NCI-H748 (cell line): ENCODE measurements at regions not wholly inside any gene's neighbourhood (a gene's known extent, or its start where the extent isn't known, plus 50 kb on each side); places are given as distances from the start of the nearest gene placed in this dataset.
"Not testable (repeated sequence)": the region's sequence is repeated elsewhere in the genome, so short reads cannot be mapped to it uniquely, and the experiment has no call there.

Experiments
- DNase-seq: peaks from one replicate; lab custom pipeline; 2025; ENCODE audit not compliant: unreplicated experiment; lab: John Stamatoyannopoulos, UW

DNA sequence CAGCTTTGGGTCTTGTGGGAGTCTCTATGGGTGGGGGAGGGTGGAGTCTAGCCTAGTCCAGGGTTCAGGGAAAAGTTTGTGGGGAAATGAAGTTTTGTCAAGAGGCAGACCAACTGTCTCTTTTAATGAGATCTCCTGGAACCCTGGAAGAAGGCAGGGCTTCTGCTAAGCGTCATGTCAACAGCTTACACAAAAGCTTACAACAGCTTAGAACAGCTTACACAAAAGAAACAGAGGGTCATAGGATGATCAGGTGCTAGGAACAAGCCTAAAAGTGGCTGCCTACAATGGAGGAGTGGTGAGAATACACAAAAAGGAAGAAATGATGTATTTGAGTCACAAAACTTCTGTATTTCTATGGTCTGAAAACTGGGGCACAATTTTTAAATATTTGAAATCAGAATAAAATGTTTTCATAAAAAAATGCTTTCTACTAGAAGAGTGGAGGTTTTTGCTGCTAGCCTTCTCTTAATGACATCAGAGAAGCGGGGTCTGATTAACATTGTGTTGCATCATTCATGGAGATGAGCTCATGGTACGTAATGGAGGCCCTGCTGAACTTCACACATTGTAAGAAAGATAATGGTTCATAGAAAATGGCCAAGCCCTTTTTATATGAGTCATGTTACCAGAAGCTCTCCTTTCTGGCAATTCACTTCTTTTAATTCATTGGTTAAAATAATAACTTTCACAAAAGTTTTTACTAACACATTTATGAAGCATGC, 351.0 kb downstream of the PIK3C3 start:
- no peak for DNase-seq

DNA sequence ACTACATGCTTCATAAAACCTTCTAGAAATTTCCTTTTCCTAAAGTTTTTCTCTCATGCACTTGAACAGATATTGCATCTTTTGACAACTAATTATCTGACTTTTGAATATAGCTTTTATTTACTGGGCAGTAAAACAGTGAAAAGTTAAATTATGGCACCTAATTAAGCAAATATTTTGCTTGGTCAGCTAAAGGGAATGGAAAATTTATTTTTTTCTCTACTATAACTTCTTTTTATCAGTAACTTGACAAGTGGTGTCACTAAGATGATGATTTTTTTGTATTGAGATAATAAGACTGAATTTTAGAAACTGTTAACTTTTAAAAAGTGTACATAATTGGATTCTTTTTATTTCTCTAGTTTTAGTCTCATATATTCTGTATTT, 351.6 kb downstream of the PIK3C3 start:
- DNase-seq = no peak

DNA sequence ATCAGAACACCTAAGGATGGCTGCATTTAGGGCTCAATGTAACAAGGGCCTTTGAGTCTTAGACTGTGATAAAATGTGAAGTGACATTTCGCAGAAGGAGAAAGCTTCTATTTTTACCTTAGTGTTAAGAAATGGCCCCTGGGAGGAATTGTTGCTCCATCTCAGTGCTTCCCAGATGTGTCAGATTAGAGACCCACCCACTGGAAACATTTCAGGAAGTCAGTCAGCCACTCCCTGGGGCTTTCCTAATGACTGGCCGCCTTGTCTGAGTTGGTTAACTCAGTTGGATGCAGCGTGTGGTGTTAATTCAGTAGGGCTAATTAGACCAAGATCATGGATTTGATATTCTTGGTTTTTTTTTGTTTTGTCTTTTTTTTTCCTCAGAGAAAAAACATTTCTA, 355.9 kb downstream of the PIK3C3 start:
- no peak for DNase-seq

DNA sequence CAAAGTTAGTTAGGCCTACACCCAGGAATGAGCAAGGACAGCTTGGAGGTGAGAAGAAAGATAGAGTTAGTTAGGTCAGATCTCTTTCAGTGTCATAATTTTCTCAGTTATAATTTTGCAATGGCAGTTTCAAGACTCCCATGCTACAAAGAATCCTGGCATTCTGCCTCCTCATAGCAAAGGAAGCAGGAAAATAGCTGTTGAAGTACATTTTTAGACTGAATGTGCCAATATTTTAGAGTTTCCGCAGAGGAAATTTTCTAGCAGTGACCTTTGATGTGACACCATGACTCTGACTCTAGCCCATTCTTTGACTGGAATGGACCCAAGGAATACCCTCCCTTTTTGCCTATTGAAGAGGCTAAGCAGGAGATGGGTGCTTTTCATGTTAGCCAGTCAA, 371.7 kb downstream of the PIK3C3 start:
- no peak for DNase-seq

DNA sequence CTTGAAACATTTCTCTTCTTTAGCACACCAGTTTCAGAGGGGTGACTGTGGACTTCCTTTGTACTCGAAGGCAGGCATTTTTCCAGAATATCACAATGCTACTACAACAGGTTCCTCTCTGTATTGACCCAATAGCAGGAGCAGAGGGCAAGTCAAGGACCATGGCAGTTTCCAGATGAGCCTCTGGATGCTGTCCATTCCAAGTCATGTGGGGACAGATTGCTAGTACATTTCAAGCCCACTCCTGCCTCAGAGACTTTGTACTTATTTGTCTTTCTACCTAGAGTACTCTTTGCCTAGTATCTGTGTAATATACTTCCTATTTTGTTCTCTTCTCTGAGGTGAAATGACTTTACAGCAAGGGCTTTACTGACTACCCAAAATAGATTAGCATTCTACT, 373.9 kb downstream of the PIK3C3 start:
- no peak for DNase-seq

DNA sequence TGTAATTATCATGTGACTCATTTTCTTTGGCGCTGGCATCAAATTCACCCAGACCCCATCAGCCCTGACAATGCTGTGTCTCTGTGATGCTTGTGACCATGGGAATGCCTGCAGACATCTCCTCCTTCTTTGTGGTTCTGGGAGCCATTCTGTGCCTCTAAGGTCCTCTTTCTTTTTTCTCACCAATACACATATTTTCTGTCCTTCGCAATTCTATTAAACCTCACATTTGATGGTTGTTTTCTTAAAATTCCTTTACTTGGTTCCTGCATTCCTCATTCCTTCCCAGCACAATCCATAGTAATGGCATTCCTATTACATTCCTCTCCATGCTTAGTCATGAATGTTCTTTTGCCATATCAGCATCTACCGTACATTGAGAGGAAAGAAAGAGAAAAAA, 375.3 kb downstream of the PIK3C3 start:
- no peak for DNase-seq

DNA sequence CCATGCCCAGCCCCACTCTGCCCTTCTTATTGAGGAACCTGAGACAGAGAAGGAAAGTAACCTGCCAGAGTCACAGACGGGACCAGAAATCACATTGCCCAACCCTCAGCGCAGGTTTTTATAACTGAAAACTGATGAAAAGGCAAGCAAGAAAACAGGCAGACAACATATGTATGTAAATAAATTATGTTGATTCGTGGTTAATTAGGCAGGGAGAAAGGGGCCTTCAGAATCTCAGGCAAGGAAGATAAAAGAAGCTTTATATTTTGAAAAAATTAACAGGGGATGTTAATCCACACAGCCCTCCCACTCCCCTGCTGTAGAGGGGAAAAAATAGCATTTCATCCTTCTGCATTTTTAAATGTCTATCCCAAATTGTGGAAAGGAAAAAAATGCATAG, 378.5 kb downstream of the PIK3C3 start:
- no peak for DNase-seq

DNA sequence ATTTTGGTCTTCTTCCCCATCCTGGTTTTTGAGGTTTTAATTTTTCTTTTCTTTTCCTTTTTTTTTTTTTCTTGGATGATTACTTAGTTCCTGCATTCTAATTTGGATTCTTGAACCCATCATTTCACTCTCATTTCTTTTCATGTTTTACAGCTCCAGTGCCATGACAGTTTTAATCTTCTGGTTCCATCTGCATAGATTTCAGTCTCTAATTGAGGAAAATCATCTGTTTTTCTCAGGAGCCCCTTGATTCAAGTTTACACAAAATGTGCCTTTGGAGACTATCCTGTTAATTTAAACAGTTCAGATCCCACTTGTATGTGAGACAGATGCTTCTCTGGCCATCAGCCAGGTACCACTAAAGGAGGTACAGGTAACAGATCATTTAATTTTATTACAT, 379.9 kb downstream of the PIK3C3 start:
- peak; percentile 23 for DNase-seq

DNA sequence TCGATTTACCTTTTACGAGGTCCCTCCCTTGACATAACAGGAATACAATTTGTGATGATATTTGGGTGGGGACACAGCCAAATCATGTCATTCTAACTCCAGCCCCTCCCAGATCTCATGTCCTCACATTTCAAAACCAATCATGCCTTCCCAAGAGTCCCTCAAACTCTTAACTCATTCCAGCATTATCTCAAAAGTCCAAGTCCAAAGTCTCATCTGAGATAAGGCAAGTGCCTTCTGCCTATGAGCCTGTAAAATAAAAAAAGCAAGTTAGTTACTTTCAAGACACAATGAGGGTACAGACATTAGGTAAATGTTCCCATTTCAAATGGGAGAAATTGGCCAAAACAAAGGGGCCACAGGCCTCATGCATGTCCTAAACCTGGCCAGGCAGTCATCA, 381.1 kb downstream of the PIK3C3 start:
- no peak for DNase-seq

DNA sequence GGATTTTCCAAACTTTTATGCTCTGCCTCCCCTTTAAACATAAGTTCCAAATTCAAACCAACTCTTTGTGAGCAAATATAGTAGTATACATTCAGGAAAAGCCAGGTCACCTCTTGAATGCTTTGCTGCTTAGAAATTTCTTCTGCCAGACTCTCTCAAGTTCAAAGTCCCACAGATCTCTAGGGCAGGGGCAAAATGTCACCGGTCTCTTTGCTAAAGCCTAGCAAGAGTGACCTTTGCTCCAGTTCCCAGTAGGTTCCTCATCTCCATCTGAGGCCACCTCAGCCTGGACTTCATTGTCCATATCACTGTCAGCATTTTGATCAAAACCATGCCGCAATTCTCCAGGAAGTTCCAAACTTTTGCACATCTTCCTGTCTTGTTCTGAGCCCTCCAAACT, 382.3 kb downstream of the PIK3C3 start:
- not testable (repeated sequence) for DNase-seq

DNA sequence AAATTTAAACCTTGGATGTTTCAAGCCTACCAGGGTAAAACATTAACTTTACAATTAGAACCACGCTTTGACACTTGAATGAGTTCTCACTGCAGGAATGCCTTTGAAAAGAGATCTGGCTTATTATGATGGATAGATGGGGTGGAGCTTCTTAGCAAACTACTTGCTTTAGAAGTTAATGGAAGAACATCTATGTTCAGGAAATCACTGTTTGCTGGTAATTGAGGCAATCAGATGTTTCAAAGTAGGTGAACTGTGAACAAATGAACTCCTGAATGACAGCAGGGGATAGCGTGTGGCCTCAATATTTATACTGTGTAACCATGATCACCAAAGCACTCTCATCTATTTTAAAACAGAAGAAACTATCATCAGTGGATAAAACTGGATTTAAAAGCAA, 383.6 kb downstream of the PIK3C3 start:
- DNase-seq = peak; percentile 13

DNA sequence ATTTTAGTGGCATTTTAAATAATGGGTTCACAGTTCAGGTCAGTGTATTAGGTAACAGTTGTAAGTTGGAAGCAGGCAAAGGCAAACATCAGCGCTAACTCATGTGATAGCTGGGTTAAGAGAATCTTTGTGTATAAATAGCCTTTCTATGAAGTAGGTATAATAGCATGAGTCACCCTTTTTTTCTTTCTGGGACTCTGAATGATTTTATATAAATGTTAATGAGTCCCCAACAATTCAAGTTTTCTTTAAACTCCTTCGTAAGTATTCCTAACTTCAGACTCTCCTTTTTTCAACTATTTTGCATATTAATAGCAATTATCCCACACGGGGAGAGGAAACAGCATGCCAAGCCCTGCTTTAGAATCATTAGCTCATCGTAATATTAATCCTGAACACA, 384.3 kb downstream of the PIK3C3 start:
- DNase-seq = no peak

DNA sequence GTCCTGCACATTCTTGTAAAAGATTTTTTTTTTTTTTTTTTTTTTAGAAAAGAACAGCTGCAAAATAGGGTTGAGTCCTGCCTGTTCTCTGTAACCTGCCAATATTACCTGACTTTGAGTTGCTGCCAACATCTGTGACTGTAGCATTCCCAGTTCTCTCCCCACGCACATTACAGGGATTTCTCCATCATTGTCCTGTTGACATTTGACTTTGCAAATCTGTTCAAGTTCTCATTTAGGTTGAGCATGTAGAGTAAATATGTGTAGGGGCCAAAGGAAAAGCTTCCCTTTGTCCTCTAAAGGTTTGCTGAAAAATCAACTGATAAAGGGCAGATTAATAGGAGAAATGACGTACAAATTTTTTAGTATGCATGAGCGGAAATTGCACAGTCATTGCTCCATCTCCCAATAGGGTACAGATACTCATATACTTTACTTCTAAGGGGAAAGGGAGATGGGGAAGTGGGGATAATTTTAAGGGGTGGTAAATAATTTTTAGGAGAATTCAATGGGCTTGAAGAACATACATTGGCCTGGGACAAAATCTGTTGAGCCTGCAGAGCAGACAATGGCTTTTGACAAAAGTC, 385.5 kb downstream of the PIK3C3 start:
- DNase-seq = no peak

DNA sequence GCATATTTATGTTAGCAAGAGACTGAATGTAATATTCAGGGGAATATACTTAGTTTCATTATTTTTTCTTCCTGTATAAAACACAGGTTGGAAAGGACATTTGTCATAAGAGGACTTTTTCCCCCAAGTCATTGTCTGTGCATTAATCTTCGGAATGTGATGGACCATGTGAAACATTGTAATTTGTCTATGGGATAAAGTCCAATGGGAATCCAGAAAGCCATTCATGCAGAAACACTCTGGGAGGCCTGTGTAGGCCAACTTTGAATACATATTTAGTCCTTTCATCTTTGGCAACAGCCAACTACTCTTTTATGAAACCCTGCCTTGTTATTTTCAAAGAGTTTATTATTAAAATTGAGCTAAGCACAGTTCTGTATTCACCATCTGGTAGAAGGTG, 386.4 kb downstream of the PIK3C3 start:
- no peak for DNase-seq

DNA sequence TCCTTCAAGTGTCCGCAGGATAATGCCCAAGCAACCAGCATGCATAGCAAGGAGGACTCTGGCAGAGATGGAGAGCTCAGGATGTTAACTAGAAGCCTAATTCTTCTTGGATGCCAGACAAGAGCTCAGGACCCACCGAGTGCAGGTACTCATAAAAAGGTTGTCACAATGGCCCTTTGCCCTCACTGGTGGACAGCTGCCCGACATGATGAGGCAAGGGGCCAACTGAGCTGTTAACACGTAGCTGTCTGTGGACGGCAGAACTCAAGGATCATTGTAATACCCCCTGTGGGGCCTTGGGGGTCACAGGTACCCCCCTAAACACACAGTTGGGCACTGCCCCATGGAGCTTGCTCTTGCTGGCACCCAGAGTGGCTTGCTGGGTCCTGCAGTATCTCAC, 393.7 kb downstream of the PIK3C3 start:
- no peak for DNase-seq

DNA sequence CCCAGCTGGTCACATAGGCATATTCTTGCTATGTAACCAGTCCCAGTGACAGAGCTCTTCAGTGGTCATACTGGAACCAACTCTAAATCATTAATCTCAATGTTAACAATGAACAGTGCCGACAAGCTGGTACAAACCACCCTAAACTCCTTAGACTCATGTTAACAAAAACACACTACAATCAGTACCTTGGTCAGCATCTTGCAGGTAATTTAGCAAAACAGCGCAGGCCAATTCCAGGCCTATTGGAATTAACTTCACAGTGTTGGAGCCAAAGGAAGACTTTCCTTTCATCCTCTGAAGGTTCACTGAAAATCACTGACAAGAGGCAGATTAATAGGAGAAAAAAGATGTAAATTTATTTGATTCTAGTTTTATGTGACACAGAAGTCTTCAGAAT, 396.4 kb downstream of the PIK3C3 start:
- DNase-seq = no peak

DNA sequence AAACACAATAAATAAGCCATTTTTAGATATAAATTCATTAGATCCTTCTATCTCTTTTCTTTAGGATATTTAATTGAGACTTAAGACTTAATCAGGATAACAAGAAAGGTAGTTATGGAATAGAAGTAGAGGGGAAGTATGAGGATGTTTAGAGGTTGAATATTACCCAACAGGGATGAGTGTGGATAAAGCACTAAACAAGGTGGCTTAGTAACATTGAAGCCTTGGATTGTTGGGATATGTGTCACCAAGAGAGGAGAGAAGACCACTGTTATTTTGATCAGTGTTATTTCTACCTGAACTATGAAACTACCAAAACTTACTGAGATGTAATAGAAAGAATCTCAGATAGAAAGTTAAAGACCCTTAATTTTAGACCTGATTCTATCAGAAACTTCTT, 405.7 kb downstream of the PIK3C3 start:
- DNase-seq = no peak

DNA sequence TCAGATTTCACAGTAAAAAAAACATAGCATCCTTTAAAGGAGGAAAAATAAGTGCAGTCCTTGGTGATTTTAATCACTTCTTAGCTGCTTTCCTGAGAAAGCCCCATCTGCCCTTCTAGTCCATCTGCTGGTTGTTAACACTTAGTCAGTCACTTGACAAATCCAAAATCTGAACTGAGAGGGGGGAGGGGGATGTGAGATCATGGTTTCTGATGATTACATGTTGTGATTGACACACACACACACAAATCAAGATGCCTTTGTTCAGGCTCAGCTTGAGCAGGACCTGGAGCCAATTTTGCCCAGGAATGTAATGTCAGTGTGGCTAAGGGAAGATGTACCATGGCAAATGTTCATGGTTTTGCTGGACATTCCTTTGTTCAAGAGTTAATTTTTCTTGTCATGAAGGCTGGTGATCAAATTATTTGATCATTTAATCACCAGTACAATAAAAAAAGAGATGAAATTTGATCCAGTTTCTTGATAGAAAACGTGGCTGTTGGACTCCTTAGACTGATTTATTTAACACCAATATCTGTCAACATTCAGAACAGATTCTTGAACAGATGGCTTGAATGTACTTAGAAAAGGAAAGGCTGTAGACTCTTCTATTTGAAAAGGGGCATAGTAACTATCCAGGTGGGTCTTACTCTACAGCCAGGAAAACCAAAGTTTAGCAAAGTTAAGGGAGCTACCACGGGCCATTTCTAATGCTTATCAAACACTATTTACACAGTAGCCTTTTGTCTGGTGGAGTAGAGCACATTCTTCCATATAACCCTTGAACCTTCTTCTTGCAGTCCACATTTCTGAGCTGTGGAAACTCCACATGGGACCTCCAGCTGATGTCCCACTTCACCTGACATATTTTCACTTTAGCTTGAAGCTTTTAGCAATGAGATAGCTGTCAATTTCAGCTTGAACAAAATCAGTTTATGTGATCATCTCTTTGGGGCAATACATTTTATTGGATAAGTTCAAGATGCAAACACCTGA, 408.7 kb downstream of the PIK3C3 start:
- no peak for DNase-seq

DNA sequence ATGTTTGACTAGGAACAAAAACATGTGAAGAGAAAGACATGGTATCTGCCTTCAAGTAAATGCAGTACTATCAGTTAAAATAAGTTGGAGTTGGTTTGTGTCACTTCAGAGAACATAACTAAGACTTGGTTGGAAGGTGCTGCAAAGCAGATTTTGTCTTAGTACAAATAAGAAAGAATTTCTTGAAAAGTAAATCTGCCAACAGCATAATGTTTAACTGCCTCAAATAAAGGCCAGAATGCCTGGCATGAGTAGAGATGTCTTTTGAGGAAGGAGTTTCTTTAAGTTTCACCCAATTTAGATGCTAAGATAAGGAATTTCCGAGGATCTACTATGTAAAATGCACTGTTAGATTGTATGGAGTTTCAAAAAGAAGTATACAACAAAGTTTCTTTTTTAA, 409.7 kb downstream of the PIK3C3 start:
- no peak for DNase-seq

DNA sequence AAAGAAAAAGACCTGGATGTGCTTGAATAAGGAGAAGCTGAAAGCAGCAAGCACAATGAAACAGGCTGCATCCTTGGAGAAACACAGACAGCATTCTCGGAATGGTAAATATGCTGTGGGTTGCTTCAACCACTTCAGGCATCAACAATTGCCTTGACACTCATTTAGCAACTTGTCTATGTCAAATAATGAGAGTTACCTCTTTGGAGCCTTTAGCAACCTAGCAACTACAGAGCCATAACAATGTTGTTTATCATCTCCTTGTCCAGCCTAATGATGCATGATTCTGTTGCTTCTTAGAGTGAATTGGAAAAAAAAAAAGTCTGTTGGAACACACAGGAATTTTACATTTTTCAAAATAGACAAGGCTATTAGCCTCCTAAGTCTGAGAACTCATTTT, 410.6 kb downstream of the PIK3C3 start:
- peak; percentile 53 for DNase-seq

DNA sequence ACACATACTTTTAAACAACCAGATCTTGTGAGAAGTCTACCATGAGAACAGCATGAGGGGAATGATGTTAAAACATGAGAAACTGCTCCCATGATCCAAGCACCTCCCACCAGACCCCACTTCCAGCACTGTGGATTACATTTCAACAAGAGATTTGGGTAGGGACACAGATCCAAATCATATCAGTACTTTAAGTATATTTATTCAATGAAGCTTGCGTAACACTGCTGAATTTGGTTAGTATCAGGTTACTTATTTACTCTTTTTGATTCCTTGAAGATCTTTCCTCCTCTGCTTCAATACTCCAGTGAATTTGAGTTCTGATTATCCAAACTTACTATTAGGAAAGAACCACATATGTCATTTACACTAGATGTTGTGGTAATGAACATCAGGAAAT, 418.6 kb downstream of the PIK3C3 start:
- no peak for DNase-seq

DNA sequence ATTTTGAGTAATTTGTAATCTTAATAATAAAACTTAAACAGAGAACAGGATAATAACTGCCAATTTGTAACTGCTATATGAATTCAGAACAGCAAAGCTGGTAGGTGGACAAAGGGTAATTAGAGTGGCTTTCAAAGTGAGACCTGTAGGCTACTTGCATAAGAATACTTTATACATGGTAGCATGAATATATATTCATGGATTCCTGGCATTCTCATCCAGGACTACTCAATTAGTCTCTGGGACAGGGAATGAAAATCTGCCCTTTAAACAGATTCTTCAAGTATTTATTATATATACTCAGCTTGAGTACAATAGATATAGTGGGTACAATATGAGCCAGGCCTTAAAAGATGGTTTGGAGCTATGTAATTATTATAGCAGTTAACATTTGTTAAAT, 419.9 kb downstream of the PIK3C3 start:
- no peak for DNase-seq
